HepG2 (cell line): ENCODE measurements at regions not wholly inside any gene's neighbourhood (a gene's known extent, or its start where the extent isn't known, plus 50 kb on each side); places are given as distances from the start of the nearest gene placed in this dataset.

Experiments used
- ATAC-seq: fragments of 200-7000 bp; cut with Tn5 transposase; 3 replicates; pipeline ENCODE4 v1.9.1; 2020; ENCODE audit warnings: mild to moderate bottlenecking, moderate library complexity
- BruUV-seq: library from RNA; stranded (reverse); fragments of 400-500 nt; replicated peaks from 2 replicates; lab custom pipeline; 2021; lab: Mats Ljungman, UMichigan
- CTCF ChIA-PET: fragments of 300-600 bp; formaldehyde crosslinking; extraction: SDS; loops from one replicate; lab custom pipeline; 2021; ENCODE audit warnings: low total read pairs, inconsistent platforms, low intra/inter-chr PET ratio; lab: Yijun Ruan, JAX
- POLR2A ChIA-PET: fragments of 350-600 bp; sonication (Branson Sonifier 250); formaldehyde crosslinking; loops from one replicate; lab custom pipeline; 2020; ENCODE audit warnings: antibody characterized with exemption, inconsistent platforms; lab: Yijun Ruan, JAX
- DNase-seq: peaks from one replicate; pipeline ENCODE4 v3.0.0-alpha.2; 2015; ENCODE audit warnings: low spot score
- FAIRE-seq: peaks from 3 replicates; lab custom pipeline; 2011; peaks lifted over from hg19 to GRCh38; lab: Jason Lieb, UNC
- H2AFZ ChIP-seq: one replicate; pipeline ENCODE4 v1.6.1; 2011; ENCODE audit warnings: low read length, inconsistent platforms
- H3K27ac ChIP-seq: fragments of 300-600 bp; 3 replicates; pipeline ENCODE4 v1.8.0; 2011; ENCODE audit warnings: mixed run types, mild to moderate bottlenecking, mixed read lengths, low read length, inconsistent platforms; ENCODE audit not compliant: insufficient read depth; ENCODE audit errors: extremely low read length
- H3K27me3 ChIP-seq, 2 experiments: fragments of 200-600 bp in 1 of 2; 2 replicates in 1 of 2; 3 replicates in 1 of 2; pipeline versions ENCODE4 v1.6.0 to v1.8.0; 2011; ENCODE audit warnings: low read length in 2 of 2, mild to moderate bottlenecking in 2 of 2, moderate library complexity in 2 of 2, inconsistent platforms in 1 of 2; ENCODE audit not compliant: insufficient read depth in 2 of 2, control insufficient read depth in 1 of 2
- H3K36me3 ChIP-seq, 2 experiments: fragments of 200-600 bp in 1 of 2; replicated peaks in 1 of 2; 2 replicates in 1 of 2; 3 replicates in 1 of 2; pipeline versions ENCODE4 v1.5.1 to v1.8.0; 2011; ENCODE audit warnings: low read length in 2 of 2, inconsistent platforms in 1 of 2; ENCODE audit not compliant: insufficient read depth in 2 of 2, control insufficient read depth in 1 of 2
- H3K4me1 ChIP-seq: 2 replicates; pipeline ENCODE4 v1.5.1; 2012; ENCODE audit warnings: low read length, inconsistent platforms; ENCODE audit not compliant: insufficient read depth
- H3K4me2 ChIP-seq: 2 replicates; pipeline ENCODE4 v1.6.0; 2011; ENCODE audit warnings: low read depth, low read length, inconsistent platforms
- H3K4me3 ChIP-seq, 3 experiments: fragments of 200-600 bp in 1 of 3; sonication (generic), shearing (Covaris generic) in 1 of 3; replicated peaks in 1 of 3; 2 replicates each; pipeline ENCODE4 v1.5.1; 2011 to 2016; ENCODE audit warnings: low read length in 3 of 3, inconsistent platforms in 2 of 3, low read depth in 2 of 3, mild to moderate bottlenecking in 2 of 3, control low read depth in 1 of 3, mixed read lengths in 1 of 3; ENCODE audit not compliant: insufficient read depth in 1 of 3
- H3K79me2 ChIP-seq: one replicate; pipeline ENCODE4 v1.6.1; 2011; ENCODE audit warnings: low read length, inconsistent platforms; ENCODE audit not compliant: insufficient read depth
- H3K9ac ChIP-seq: 2 replicates; pipeline ENCODE4 v1.6.0; 2011; ENCODE audit warnings: mild to moderate bottlenecking, low read depth, low read length, inconsistent platforms; ENCODE audit not compliant: insufficient read depth
- H3K9me3 ChIP-seq: 2 replicates; pipeline ENCODE4 v1.5.1; 2012; ENCODE audit warnings: mild to moderate bottlenecking, low read length
- H4K20me1 ChIP-seq: 2 replicates; pipeline ENCODE4 v1.6.0; 2011; ENCODE audit warnings: inconsistent platforms, mild to moderate bottlenecking, low read length, moderate library complexity; ENCODE audit not compliant: insufficient read depth
- KLF13 ChIP-seq: sonication (generic); formaldehyde crosslinking; IDR thresholded peaks from 2 replicates; pipeline ENCODE4 v1.4.0; 2020; ENCODE audit warnings: mild to moderate bottlenecking, missing genetic modification reagents
- SOX6 ChIP-seq, 2 experiments: fragments of 450-650 bp in 1 of 2; sonication (generic) in 1 of 2; formaldehyde crosslinking in 1 of 2; IDR thresholded peaks; 2 replicates each; pipeline versions ENCODE4 v1.4.0 to v1.6.1; 2017 to 2020; ENCODE audit warnings: antibody characterized with exemption in 1 of 2, mild to moderate bottlenecking in 1 of 2, missing genetic modification reagents in 1 of 2
- TGIF2 ChIP-seq: IDR thresholded peaks from 2 replicates; pipeline ENCODE4 v1.6.1; 2016; ENCODE audit warnings: control low read depth, missing compliant biosample characterization
- ZNF333 ChIP-seq: sonication (generic); formaldehyde crosslinking; IDR thresholded peaks from 2 replicates; pipeline ENCODE4 v1.4.0; 2020; ENCODE audit warnings: mild to moderate bottlenecking, missing genetic modification reagents, borderline replicate concordance
- ZNF556 ChIP-seq: sonication (generic); formaldehyde crosslinking; IDR thresholded peaks from 2 replicates; pipeline ENCODE4 v1.4.0; 2020; ENCODE audit warnings: mild to moderate bottlenecking, missing genetic modification reagents, borderline replicate concordance
- WGBS: methylation state at CpG from one replicate; pipeline ENCODE4 v1.1.6; 2017; ENCODE audit warnings: low lambda C conversion rate; 5-methylcytosine and 5-hydroxymethylcytosine counted together
- in situ Hi-C: cut with HindIII; loops from 2 replicates; pipeline ENCODE4 v1.10.0; 2017; ENCODE audit warnings: low pct_unique_long_range_greater_than_20kb; ENCODE audit not compliant: extremely low pct_ligation_motif_present
- intact Hi-C: fragments of 100-400 bp; cut with micrococcal nuclease; formaldehyde crosslinking; loops from one replicate; pipeline ENCODE4 v1.10.0; 2022; ENCODE audit not compliant: unreplicated experiment
- TF ChIP-seq, protein P1 (sequence below): sonication (generic); formaldehyde crosslinking; IDR thresholded peaks from 2 replicates; pipeline ENCODE4 v1.5.0; 2020; ENCODE audit warnings: missing genetic modification reagents, mild to moderate bottlenecking, borderline replicate concordance
- TF ChIP-seq, protein P2 (sequence below): sonication (generic); formaldehyde crosslinking; IDR thresholded peaks from 2 replicates; pipeline ENCODE4 v1.8.0; 2022; ENCODE audit warnings: missing genetic modification reagents, mild to moderate bottlenecking, inconsistent platforms, borderline replicate concordance

DNA sequence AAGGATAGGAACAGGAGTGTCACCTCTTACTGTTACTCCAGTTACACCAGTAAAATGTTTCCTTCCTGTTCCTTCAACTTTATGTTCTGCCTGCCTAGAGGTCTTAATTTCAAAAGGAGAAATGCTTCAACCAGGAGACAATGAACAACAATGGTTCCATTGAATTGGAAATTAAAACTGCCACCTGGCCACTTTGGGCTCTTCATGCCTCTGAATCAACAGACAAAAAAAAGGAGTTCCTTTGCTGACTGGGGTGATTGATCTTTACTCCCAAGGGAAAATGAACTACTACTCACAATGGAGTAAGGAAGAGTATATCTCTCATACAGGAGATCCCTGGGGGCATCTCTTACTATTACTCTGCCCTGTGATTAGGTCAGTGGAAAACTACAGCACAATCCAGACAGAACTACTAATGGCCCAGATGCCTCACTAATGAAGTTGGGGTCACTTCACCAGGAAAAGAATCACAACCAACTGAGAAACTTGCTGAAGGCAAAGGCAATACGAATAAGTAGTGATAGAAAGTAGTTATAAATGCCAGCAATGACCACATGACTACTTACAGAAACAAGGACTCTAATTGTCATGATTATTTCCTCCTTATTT lies 76.6 kb upstream of the PRDX6 start (continued):
- TF ChIP-seq SOX6 (IDR thresholded peaks at IDR 0.05), result no peak
- TF ChIP-seq SOX6 (CRISPR knock-in tag; IDR thresholded peaks at IDR 0.05), result no peak
- TF ChIP-seq, all 625 proteins: peak for 0

DNA sequence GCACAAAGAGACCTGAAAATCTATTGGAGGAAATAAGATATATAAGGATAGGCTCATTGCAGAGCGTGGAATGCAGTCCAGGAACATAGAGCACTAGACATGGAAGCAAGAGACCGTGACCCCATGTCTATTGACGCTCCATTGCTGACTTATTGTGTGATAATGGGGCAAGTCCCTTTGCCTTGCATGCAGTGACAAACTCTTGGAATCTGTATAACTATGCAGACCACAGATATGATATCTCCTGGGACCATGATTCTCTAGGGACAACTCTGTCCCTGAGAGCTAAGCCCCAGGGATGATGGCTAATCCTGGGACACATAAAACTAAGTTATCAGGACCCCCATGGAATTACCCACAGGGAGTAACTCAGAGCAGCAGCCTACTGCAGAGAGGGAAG lies 73.1 kb upstream of the PRDX6 start:
- H3K79me2 ChIP-seq, result no peaks in the 10 kb centered on the region
- no peak for FAIRE-seq
- ATAC-seq, result no peak
- H3K4me1 ChIP-seq, result no peaks in the 10 kb centered on the region
- POLR2A ChIA-PET, result no interaction called here
- intact Hi-C loops, result no loop called here
- no peak overlapping the region for H3K27ac ChIP-seq
- in situ Hi-C loops, result no loop called here
- H2AFZ ChIP-seq, result no peak overlapping the region
- no peak overlapping the region for H3K9ac ChIP-seq
- H3K4me3 ChIP-seq, result no peak overlapping the region
- H3K36me3 ChIP-seq, result no peaks in the 10 kb centered on the region
- TF ChIP-seq ZNF333 (no peak), KLF13 (no peak)
- CTCF ChIA-PET, result no interaction called here
- no peak for DNase-seq
- no peaks in the 10 kb centered on the region for H3K9me3 ChIP-seq
- no peaks in the 10 kb centered on the region for H3K27me3 ChIP-seq
- BruUV-seq, result no TSS peak
- H3K4me2 ChIP-seq, result no peak overlapping the region
- no peaks in the 10 kb centered on the region for H4K20me1 ChIP-seq
- WGBS, result 96% methylated on average over 3 of the region's 3 CpGs

DNA sequence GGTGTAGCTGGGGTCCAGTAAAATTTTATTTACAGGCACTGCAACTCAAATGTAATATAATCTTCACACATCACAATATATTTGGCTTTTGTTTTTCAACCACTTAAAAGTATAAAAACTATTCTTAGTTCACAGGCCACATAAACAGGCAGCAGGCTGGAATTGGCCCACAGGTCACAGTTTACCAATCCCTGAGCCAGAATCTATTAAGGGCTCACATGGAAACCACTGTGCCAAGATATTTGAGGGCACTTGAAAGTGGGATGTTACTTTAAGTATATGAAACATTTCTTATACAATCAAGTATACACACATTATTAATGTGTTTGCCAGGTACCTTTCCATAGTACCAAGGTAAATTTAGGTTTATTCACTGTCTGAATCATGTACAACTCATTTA lies 71.9 kb upstream of the PRDX6 start:
- no peaks in the 10 kb centered on the region for H3K27me3 ChIP-seq
- POLR2A ChIA-PET, result no interaction called here
- no peak overlapping the region for H3K27ac ChIP-seq
- H3K9ac ChIP-seq, result no peak overlapping the region
- intact Hi-C loops (loop anchor here (5.0 kb wide), 1 partner anchor 658 kb away; no protein-coding TSS in a partner anchor), in situ Hi-C loops (no loop called here)
- no peaks in the 10 kb centered on the region for H3K9me3 ChIP-seq
- FAIRE-seq (no peak), DNase-seq (no peak), ATAC-seq (no peak)
- H2AFZ ChIP-seq, result no peak overlapping the region
- no peaks in the 10 kb centered on the region for H3K4me1 ChIP-seq
- H3K36me3 ChIP-seq, result no peaks in the 10 kb centered on the region
- CTCF ChIA-PET, result no interaction called here
- no peak overlapping the region for H3K4me2 ChIP-seq
- no peaks in the 10 kb centered on the region for H3K79me2 ChIP-seq
- BruUV-seq, result no TSS peak
- no peak overlapping the region for H3K4me3 ChIP-seq
- H4K20me1 ChIP-seq, result no peaks in the 10 kb centered on the region
- TF ChIP-seq, protein P1, sequence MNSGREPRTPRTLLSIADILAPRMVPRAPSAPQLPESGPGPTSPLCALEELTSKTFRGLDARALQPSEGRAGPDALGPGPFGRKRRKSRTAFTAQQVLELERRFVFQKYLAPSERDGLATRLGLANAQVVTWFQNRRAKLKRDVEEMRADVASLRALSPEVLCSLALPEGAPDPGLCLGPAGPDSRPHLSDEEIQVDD (CRISPR knock-in tag), result no peak
- TF ChIP-seq ZNF556 (CRISPR knock-in tag) (no peak), TGIF2 (CRISPR knock-in tag) (no peak)
- TF ChIP-seq, protein P2, sequence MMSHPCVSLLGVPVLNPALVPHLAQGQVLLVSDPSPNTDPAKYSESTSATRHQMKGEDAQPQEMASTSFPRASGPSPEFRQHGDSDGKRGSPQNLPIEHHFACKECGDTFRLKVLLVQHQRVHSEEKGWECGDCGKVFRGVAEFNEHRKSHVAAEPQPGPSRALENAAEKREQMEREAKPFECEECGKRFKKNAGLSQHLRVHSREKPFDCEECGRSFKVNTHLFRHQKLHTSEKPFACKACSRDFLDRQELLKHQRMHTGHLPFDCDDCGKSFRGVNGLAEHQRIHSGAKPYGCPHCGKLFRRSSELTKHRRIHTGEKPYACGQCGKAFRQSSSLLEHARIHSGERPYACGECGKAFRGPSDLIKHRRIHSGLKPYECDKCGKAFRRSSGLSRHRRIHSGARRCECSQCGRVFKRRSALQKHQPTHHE (CRISPR knock-in tag), result no peak
